Kidney epithelial cell (primary cell): ENCODE measurements at regions not wholly inside any gene's neighbourhood (a gene's known extent, or its start where the extent isn't known, plus 50 kb on each side); places are given as distances from the start of the nearest gene placed in this dataset.

Experiments used
- DNase-seq: peaks from one replicate; pipeline ENCODE4 v3.0.0-alpha.2; 2010; ENCODE audit warnings: low read depth
- H3K27me3 ChIP-seq: 2 replicates; pipeline ENCODE4 v1.6.0; 2011; ENCODE audit warnings: low read length; ENCODE audit not compliant: control insufficient read depth, insufficient read depth
- H3K36me3 ChIP-seq: 2 replicates; pipeline ENCODE4 v1.5.1; 2011; ENCODE audit warnings: low read length; ENCODE audit not compliant: control insufficient read depth, insufficient read depth
- H3K4me3 ChIP-seq: 2 replicates; pipeline ENCODE4 v1.5.1; 2011; ENCODE audit warnings: low read depth, mild to moderate bottlenecking, control low read depth, low read length
- TF ChIP-seq, protein P1 (sequence below): IDR thresholded peaks from 2 replicates; pipeline ENCODE4 v1.5.1; 2011; ENCODE audit warnings: mild to moderate bottlenecking, moderate library complexity, low read length, control low read depth, inconsistent platforms; ENCODE audit not compliant: insufficient read depth, poor library complexity, severe bottlenecking

DNA sequence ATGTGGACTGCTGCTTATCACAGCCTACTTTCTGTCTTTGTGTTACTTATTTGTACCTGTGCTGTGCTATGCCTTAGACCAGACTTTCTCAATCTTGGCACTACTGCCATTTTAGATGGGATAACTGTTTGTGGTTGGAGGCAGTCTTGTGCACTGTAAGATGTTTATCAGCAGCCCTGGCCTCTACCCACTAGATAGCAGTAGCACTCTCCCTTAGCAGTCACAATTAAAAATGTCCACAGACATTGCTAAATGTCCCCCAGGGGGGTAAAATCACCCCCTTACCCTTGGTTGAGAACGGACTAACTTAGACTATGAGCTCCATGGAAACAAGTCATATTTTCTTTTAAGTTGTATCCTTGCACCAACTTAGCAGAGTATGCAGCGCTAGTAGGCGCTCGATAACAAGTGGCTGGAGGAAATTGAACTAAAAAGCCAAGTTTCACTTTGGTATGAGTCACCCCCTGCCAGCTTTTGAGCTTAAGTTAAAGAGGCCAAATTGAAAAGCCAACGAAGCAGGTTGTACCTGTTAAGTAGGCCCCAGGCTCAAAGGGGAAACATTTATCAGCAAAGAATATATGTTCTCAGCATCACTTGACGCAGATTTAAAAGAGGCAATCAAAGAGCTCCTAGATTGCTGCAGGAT is 304.8 kb upstream of the SORL1-AS1 start:
- Histone ChIP-seq H3K4me3 (no peak overlapping the region), H3K36me3 (no peaks in the 10 kb centered on the region), H3K27me3 (no peaks in the 10 kb centered on the region)
- TF ChIP-seq, protein P1, sequence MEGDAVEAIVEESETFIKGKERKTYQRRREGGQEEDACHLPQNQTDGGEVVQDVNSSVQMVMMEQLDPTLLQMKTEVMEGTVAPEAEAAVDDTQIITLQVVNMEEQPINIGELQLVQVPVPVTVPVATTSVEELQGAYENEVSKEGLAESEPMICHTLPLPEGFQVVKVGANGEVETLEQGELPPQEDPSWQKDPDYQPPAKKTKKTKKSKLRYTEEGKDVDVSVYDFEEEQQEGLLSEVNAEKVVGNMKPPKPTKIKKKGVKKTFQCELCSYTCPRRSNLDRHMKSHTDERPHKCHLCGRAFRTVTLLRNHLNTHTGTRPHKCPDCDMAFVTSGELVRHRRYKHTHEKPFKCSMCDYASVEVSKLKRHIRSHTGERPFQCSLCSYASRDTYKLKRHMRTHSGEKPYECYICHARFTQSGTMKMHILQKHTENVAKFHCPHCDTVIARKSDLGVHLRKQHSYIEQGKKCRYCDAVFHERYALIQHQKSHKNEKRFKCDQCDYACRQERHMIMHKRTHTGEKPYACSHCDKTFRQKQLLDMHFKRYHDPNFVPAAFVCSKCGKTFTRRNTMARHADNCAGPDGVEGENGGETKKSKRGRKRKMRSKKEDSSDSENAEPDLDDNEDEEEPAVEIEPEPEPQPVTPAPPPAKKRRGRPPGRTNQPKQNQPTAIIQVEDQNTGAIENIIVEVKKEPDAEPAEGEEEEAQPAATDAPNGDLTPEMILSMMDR, result no peak
- no peak for DNase-seq

DNA sequence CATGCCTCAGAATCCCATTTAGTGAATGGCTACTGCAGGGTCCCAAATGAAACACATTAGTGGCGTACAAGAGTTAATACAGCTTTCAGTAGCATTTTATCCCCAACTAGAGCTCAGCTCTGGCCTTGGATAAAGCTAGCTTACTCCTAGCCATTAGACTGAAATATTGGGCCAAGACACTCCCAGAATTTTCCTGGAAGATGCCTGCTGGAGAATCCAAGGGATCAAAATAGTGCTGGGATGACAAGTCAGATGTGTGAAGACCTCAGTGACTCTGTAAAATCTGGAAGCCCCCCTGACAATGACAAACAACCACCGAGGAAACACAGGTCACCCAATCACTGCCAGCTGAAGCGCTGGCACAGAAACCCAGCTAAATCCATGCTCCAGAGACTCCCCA is 303.1 kb upstream of the SORL1-AS1 start:
- H3K4me3 ChIP-seq, result no peak overlapping the region
- DNase-seq, result no peak
- H3K27me3 ChIP-seq, result no peaks in the 10 kb centered on the region
- no peaks in the 10 kb centered on the region for H3K36me3 ChIP-seq
- TF ChIP-seq, protein P1, result no peak

DNA sequence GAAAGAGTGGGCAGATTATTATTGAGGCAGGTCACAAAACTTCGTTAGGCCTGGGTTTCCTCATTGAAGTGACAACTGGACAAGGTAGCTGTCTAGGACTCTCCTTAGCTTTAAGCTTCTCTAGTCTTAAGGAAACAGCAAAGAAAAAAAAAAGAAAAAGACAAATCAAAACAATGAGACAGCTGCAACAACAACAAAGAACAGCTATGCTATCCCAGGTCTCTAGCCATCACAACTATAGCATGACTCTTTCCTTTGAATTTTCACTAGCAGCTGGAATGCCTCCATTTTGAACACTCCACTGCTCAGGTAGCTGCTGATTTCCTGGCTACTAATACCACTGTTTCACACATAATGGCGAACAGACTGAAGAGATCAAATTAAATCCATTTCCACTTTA is 302.4 kb upstream of the SORL1-AS1 start:
- TF ChIP-seq, protein P1, result no peak
- no peak overlapping the region for H3K4me3 ChIP-seq
- no peak for DNase-seq
- H3K36me3 ChIP-seq, result no peaks in the 10 kb centered on the region
- H3K27me3 ChIP-seq, result no peaks in the 10 kb centered on the region

DNA sequence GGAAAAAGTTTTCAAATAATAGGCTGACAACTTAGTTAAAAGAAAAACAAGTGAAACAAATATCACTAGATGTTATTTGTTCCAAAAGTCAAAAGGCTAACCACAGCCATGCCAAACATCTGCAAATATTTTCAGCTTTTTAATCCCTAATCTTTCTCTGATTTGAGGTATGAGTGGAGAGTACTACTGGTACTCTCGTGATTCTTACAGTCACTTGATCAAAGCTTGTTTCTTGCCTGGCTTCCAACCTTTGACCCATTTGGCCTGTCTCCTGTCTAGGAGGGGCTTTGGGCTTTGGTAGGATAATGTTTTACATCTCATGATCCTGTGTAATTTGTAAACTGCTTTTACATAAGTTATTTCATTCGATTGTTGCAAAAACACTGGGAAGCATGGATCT is 301.8 kb upstream of the SORL1-AS1 start:
- DNase-seq, result no peak
- Histone ChIP-seq H3K4me3 (no peak overlapping the region), H3K27me3 (no peaks in the 10 kb centered on the region), H3K36me3 (no peaks in the 10 kb centered on the region)
- TF ChIP-seq, protein P1, result no peak

DNA sequence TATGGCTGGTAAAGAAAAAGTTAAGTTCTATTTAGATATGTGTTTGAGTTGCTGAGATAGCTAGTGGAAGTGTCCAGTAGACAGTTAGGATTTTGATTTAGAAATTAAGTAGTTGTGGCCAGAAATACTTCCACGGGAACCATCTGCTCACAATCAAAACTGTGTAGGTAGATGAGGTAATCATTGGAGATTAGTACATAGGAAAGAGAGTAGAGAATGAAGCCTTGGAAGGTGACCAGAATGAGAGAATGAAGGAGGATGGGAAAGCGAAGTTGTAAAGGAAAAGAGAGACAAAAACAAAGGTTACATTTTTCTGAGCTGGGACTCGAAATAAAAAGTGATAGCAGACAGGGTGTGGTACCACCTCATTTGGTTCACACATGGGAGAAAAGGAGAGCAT is 296.9 kb upstream of the SORL1-AS1 start:
- H3K4me3 ChIP-seq, result no peak overlapping the region
- DNase-seq, result no peak
- H3K27me3 ChIP-seq, result no peaks in the 10 kb centered on the region
- H3K36me3 ChIP-seq, result no peaks in the 10 kb centered on the region
- TF ChIP-seq, protein P1, result no peak

DNA sequence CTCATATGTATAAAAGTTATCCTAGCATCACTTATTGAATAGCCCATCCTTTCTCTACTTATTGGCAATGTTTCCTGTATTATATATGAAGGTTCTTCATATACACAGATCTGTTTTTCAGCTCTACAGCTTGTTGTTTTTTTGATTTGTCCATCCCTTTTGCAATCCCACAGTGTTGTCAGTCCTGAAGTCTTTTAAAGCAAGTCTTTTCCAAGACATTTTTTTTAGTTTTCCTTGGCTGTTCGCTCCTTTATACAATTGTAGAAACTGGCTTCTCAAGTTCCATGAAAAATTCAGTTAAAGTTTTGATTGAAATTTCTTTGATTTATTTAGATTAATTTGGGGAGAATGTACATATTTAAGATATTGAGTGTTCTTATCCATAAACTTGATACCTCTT is 295.3 kb upstream of the SORL1-AS1 start:
- no peak for DNase-seq
- H3K27me3 ChIP-seq, result no peaks in the 10 kb centered on the region
- no peak overlapping the region for H3K4me3 ChIP-seq
- TF ChIP-seq, protein P1, result no peak
- H3K36me3 ChIP-seq, result no peaks in the 10 kb centered on the region
